NCI-H1694 (cell line): ENCODE measurements at regions not wholly inside any gene's neighbourhood (a gene's known extent, or its start where the extent isn't known, plus 50 kb on each side); places are given as distances from the start of the nearest gene placed in this dataset.
"Not testable (repeated sequence)": the region's sequence is repeated elsewhere in the genome, so short reads cannot be mapped to it uniquely, and the experiment has no call there.

Experiments
- DNase-seq: peaks from one replicate; lab custom pipeline; 2025; lab: John Stamatoyannopoulos, UW

DNA sequence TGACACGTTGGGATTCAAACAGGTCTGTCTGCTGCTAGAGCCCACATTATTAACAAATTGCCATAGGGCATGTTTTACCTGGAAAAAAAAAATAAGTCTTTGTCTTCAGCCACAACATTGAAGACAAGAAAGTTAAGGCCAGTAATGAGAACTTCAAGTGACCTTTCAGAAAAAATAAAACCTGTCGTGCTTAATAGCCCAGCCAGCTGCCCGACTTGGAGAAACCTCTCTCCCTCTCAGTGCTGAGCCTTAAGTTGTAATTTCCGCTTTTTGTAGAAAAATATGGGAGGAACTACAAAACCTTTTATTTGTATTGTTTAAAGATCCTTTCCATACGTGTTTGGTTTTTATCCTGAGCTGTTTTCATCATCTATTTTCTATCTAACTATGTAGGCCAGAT, 454.3 kb upstream of the SLITRK6 start:
- DNase-seq, result not testable (repeated sequence)

DNA sequence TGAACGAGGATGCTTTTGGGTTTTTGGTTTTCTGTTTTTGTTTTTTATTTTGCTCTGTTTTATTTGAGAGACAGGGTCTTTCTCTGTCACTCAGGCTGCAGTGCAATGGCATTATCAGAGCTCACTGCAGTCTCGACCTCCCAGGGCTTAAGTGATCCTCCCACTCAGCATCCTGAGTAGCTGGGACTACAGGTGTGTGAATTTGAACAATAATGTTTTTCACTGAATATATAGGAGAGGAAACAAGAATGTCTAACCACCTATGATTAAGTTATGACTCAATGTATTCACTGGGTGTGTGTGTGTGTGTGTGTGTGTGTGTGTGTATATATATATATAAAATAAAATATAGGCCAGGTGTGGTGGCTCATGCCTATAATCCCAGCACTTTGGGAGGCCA, 456.6 kb upstream of the SLITRK6 start:
- not testable (repeated sequence) for DNase-seq

DNA sequence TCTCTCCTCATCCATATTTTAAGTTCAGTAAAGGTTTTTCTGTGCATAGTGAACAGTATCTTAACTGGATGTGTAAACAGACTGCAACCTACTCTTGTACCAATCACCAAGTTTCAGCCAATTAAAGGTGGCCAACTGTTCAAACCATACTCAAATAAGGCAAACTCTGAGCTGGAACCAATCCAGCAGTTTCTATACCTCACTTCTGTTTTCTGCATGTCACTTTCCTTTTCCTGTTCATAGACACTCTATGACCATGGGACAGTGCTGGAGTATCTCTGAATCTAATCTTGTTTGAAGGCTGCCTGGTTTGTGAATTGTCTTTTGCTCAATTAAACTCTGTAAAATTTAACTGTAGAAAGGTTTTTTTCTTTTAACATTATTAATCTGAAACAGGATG, 470.3 kb upstream of the SLITRK6 start:
- DNase-seq, result no peak

DNA sequence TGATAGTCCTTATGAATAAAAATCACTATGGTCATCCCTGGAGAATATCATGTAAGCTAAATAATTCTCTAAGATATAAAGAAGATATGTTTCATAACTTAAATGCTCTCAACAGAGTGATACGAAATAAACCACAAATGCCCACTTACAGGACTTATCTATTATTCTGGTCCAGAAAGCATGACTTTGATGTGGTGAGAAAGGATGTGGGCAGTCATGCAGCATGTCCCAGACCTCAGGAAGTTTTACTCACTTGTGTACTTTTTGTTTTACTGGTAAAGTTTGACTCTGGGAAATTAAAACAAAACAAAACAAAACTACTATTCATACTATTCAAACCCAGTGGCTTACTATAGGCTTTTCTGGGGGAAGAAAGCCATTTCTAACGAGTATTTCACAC, 483.2 kb upstream of the SLITRK6 start:
- no peak for DNase-seq

DNA sequence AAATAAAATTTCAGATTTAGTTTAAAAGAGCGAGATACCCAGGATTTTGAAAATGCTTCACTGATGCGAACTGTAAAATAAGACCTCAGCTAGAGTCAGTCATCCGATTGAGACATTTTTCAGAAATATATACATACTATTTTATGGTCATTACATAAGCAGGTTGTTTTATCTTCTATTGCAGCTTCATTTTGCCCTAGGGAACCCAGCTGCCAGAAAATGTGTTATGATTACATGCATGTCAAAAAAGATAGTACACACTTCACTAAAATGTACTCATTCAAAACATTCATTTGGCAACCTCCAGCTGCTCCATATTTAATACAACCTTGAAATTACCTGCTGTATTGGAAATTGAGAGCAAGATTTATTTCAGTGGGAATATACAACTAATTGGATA, 483.8 kb upstream of the SLITRK6 start:
- DNase-seq, result no peak

DNA sequence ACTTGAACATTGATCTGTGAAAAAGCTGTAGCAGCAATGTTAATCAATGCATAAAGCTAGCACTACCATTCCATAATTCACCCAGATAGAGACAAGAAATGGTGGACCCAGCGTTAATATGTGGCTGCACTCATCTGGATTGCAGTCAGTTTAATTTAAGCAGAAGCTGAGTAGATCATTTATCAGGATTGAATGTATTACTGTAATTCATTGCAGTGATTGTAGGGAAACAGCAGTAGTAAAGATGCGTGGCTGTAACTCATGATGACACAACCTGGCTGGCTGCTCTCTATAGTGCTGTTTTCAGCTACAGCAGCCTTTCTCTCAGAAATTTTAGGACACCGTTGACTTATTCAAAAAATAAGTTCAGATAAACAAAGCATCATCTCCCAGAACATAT, 499.5 kb upstream of the SLITRK6 start:
- no peak for DNase-seq

DNA sequence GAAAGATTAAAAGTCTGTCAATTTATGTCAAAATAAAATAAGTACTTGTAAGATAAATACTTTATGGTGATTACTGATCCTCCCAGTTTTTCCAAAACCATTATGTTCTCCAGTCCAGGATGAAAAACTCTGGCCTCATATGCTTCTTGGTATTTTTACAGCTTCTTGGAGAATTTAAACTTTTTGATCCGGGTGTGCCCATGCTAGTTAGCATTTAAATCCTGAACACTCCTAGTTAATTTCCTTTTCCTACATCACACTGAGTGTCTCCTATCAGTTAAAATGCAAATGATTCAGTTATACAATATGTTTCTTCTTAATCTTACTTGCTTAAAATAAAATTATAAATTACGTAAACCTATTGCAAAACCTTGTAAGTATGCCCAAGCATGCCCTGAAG, 499.9 kb upstream of the SLITRK6 start:
- no peak for DNase-seq

DNA sequence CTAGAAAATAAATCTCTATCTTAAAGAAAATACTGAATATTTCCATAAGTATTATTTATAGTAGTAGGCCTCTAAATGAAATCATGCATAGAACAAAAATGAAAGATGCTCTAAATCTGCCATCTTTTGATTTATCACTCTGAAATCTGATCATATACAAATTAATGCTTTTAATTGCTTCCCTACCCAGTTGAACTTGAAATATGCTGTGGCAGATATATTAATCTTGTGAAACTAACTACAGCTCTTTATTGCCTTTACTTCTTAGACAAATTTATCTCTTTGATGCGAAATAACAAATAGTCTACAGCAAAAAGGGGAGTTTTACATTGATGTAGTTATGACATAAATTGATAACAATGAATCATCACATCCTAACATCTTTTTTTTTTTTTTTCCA, 510.7 kb upstream of the SLITRK6 start:
- no peak for DNase-seq

DNA sequence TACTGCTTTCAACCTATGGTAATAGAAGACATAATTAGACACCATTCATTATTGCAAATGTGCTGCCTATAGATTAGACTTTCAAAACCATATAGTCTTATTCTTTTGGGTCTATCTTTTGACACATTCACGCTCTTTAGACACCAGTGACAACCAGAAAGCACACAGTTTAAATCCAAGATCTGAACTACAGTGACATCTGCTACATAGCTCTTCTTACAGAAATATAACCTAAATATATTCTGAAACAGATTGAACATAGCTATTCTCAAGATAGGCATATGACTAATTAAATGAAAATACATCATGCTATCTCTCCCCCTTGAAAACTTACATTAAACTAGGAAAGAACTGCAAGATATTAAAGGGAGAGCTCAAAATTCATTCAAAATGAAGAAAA, 514.2 kb upstream of the SLITRK6 start:
- no peak for DNase-seq

DNA sequence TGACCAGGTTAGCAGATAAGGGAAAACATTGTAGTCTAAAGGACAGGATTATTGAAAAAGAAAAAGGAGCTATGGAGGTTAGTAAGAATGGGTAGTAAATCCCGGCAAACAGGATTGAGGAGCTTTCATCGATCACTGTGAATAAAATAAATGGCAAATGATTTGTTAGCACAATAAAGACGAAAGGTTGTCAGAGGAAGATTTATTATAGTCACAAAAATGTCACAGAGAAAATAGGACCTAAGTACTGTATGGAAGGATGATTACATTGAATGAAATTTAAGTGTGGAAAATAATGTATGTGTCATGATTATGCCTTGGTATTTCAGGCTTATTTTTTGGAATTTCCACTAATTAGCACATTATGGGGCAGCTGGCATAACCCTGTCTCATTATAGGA, 519.2 kb upstream of the SLITRK6 start:
- DNase-seq, result no peak

DNA sequence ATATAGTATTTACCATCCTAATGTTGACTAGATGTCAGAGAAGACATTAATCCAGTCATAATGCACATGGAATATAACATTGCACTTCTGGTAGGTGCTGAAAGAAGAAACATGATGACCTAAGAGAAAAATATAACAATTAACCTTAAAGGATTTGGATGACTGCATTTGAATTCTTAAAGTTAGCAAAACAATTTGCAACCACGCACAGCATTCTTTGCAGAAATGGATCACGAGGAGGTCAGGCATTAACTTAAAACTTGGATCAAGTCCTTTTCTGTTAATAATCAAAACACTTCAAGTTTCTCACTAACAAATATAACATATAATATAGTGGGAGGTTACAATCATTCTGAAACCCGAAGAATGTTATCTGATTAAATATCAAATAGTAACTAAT, 525.0 kb upstream of the SLITRK6 start:
- DNase-seq, result no peak

DNA sequence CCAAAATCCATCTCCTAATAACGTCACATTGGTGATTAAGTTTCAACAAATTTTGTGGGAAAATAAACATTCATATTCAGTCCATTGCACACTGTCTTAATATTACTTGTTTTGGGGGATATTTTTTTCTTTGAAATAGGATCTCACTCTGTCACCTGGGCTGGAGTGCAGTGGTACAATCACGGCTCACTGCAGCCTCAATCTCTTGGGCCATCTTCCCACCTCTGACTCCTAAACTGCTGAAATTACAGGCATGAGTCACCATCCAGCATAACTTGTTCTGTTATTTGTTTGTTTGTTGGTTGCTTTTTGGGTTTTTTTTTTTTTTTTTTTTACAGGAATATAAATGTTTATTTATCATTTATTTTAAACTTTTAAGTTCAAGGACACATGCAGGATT, 556.1 kb upstream of the SLITRK6 start:
- no peak for DNase-seq

DNA sequence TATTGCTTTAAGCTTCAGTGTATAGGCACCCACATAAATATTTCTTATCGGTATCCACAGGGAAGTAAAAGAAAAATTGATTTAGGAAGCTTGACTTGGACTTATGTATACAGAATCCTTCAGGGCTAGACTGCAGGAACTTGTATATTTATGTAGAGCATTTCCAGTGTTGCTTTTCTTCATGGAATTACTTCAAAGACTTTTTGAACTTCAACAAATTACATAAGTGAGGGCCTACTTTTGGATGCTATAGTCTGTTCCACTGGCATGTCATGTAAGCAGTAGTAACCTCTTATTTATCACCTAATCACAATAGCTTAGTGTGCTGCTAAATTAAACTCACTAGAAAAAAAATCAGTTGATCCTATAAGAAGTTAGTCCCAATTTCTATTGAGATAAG, 557.9 kb upstream of the SLITRK6 start:
- DNase-seq, result no peak

DNA sequence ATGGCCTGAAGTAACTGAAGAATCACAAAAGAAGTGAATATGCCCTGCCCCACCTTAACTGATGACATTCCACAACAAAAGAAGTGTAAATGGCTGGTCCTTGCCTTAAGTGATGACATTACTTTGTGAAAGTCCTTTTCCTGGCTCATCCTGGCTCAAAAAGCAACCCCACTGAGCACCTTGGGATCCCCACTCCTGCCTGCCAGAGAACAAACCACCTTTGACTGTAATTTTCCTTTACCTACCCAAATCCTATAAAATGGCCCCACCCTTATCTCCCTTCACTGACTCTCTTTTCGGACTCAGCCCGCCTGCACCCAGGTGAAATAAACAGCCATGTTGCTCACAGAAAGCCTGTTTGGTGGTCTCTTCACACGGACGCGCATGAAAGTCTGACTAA, 564.5 kb upstream of the SLITRK6 start:
- not testable (repeated sequence) for DNase-seq

DNA sequence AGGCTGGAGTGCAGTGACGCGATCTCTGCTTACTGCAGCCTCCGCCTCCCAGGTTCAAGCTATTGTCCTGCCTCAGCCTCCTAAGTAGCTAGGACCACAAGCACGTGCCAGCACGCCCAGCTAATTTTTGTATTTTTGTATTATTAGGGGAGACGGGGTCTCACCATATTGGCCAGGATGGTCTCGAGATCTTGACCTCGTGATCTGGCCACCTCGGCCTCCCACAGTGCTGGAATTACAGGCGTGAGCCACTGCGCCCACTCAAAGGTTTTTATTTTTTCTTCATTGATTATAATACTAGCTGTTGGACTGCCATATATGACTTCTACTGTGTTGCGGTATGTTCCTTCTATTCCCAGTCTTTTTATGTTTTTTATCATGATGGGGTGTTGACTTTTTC, 569.7 kb upstream of the SLITRK6 start:
- no peak for DNase-seq

DNA sequence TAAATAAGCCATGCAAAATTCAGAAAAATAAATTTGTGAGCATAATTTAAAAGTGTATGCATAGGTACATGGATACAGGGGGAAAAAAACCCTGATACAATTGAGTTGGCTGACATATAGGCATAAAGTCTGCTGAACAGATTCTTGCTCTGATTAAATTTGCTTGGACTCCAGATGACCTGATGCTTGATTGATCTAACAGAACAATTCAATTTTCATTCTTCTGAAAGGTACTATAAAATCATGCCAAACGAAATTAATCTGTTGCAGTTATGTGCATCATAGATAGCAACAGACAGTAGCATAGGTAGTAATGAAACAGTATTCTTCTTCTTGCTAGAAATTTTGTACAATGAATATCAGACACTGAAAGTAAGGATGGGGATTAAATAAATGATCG, 578.2 kb upstream of the SLITRK6 start:
- no peak for DNase-seq

DNA sequence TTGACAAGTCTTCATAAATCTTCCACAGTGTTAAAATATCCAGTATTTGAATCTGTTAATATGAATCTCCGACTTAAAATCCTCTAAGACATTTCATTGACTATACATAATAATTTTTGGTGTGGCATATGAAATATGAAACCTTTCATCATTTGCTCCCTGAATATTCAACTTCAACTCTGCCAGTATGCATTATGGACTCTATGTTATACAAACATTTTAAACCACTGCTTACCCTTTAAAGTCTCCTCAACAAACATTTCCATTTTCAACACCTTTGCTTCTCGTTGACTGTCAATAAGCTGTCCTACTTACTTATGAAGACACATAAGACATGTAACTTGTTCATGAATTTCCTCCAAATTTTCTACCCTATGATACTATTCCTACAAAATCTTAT, 579.4 kb upstream of the SLITRK6 start:
- no peak for DNase-seq

DNA sequence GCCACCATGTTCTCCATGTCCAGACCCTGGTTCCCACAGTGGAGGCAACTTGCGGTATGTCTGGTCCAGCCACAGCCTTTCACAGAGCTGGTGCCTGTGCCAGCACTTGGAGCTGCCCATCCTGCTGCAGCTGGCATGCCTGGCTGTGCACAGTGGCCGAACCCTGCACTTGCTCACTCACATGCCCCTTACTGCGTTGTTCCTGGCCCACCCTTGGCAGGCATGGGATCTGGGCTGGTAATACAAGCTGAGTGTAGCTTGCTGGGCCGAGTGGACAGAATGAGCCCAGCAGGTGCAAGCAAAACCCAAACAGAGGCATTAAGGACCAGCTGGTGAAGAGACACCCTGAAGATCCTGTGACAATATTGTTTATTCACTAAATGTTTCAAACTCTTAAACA, 583.9 kb upstream of the SLITRK6 start:
- DNase-seq, result no peak

DNA sequence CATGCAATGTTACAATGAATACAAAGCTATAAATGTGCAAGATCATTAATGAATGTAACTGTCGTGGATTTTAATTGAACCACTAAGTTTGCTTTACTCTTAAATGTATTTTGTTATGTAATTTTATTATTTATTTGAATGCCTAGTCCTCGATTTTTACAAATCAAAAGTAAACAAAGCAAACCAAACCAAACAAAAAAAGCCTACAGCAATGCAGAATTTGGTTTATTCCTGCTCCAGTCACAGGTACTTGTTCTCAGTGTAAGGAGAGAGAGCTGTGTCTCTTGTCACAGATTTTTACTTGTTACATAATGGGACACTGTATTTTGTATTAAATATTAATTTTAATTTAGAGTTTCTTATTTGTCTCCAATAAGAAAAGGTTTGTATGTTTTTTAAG, 584.3 kb upstream of the SLITRK6 start:
- DNase-seq, result no peak

DNA sequence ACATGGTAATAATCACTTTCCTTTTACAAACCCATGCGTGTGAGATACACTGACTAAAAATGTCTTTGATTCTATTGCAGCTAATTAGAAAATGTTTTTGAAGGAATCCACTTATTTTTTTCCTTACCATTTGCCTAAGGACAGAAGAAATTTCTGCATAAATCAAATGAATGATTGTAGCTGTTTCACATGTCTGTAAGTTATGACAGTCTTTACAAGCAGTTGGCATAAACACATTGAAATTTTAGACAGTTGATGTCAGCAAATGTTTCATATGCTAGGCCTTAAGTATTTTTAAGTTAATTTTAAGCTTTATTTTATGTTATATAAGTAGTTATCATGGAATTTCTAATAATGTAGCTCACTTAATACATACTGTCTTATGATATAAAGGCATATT, 598.4 kb upstream of the SLITRK6 start:
- no peak for DNase-seq

DNA sequence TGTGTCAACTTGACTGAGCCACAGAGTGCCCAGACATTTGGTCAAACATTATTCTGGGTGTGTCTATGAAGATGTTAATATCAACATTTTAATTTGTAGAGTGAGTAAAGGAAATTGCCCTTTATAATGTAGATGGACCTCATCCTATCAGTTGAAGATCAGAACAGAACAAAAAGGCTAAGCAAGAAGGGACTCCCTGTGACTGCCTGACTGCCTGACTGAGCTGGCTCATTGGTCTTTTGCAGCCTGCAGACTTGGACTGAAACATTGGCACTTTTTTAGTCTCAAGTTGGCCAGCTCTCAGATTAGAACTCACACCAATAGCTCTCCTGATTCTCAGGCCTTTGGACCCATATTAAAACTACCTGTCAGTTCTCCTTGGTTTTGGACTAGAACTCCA, 600.4 kb upstream of the SLITRK6 start:
- DNase-seq, result no peak

DNA sequence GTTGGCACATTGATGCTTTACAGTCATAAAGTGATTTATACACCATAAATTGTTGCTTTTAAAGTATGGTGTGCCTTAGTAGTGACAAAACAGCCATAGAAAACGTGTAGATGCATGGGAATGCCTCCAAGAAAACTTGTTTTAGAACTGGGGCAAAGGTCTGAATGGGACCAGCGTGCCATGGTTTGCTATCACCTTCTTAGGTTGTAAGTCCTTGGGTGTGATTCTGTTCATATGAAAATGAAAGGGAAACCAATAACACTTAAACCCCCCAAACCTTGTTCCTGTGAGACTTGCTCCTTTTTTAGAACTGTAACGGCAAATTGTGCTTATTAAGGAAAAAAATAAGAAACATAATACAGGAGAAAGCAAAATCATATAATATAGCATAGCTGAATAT, 603.3 kb upstream of the SLITRK6 start:
- no peak for DNase-seq

DNA sequence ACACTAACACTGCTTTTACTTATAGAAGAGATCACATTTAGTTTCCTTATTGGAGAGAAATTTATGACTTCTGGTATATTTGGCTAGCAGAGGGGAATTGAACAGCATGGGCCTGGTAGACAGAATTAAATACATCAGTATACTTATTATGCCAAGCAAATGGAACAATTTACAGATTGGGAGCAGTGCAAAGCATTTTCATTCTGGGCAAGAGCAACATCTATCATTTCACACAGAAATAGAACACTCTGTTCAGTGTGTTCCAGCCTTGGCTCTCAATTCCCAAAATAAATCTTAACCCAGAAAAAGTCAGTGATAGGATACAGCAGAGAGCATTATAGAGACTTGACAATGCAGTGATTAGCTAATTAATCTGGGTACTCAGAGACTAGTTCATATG, 604.0 kb upstream of the SLITRK6 start:
- no peak for DNase-seq

DNA sequence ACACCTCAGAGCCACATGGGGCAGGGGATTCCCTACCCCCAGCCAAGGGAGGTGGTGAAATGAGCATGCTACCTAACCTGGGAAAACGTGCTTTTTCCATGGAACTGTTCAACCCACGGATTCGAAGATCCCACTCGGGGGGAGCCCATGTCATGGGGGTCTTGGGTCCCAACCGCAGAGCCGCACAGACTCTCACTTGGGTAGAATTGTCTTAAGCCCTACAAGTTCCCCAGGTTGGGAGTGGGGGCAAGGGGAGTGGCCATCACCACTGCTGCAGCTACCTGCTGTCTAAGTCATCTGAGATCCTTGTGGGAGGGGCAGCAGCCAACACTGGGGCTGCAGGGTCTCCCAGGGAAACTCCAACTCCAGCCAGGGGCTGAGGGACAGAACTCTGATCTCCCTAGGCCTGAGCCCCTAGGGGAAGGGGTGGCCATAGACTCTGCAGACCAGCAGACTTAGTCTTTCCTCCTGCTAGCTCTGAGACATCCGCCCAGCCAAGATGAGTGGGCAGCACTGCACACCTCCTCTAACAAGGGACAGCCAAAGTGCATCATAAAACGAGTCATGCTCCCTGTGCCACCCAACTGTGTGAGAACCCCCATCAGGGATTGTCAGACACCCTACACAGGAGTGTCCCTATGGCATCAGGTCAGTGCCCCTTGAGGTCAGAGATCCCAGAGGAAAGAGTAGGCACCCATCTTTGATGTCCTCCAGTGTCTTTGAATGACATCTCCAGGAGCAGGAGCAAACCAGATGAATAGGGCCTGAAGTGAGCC, 610.4 kb upstream of the SLITRK6 start:
- DNase-seq, result no peak
